GM19351 (cell line): ENCODE measurements at regions not wholly inside any gene's neighbourhood (a gene's known extent, or its start where the extent isn't known, plus 50 kb on each side); places are given as distances from the start of the nearest gene placed in this dataset.

ENCODE experiments used
- ATAC-seq: cut with Tn5 transposase; IDR thresholded peaks from one replicate; pipeline ENCODE4 v1.9.1; 2021; ENCODE audit warnings: mild to moderate bottlenecking, moderate library complexity; ENCODE audit not compliant: unreplicated experiment

- ATAC-seq: no peak
These were observed 209.7 kb upstream of the KLF4 start for GRCh38 chr9:107699231-107699630.

- ATAC-seq: no peak
These were observed 209.2 kb upstream of the KLF4 start for GRCh38 chr9:107698779-107699178.

- ATAC-seq: no peak
These were observed 206.7 kb upstream of the KLF4 start for GRCh38 chr9:107696302-107696701.

- ATAC-seq: no peak
These were observed 204.8 kb upstream of the KLF4 start for GRCh38 chr9:107694390-107694789.

GRCh38 chr9:107693625-107694326 is 204.2 kb upstream of the KLF4 start:
- ATAC-seq: no peak

- ATAC-seq: no peak
These were observed 202.1 kb upstream of the KLF4 start for GRCh38 chr9:107691664-107692063.

- ATAC-seq: no peak
These were observed 200.5 kb upstream of the KLF4 start for GRCh38 chr9:107690021-107690420.

- ATAC-seq: no peak
These were observed 199.2 kb upstream of the KLF4 start for GRCh38 chr9:107688728-107689127.

GRCh38 chr9:107685901-107686300 is 196.3 kb upstream of the KLF4 start:
- no peak for ATAC-seq

- no peak for ATAC-seq
These were observed 195.8 kb upstream of the KLF4 start for GRCh38 chr9:107685376-107685775.

- no peak for ATAC-seq
These were observed 194.7 kb upstream of the KLF4 start for GRCh38 chr9:107684224-107684623.

- no peak for ATAC-seq
These were observed 194.0 kb upstream of the KLF4 start for GRCh38 chr9:107683566-107683965.

- no peak for ATAC-seq
These were observed 192.4 kb upstream of the KLF4 start for GRCh38 chr9:107681988-107682387.

GRCh38 chr9:107675351-107676259 is 186.0 kb upstream of the KLF4 start:
- no peak for ATAC-seq

- ATAC-seq: no peak
These were observed 185.2 kb upstream of the KLF4 start for GRCh38 chr9:107674721-107675277.

- ATAC-seq: no peak
These were observed 184.5 kb upstream of the KLF4 start for GRCh38 chr9:107673861-107674720.

GRCh38 chr9:107671588-107671987 is 182.0 kb upstream of the KLF4 start:
- no peak for ATAC-seq

GRCh38 chr9:107669422-107669821 is 179.9 kb upstream of the KLF4 start:
- ATAC-seq: no peak

GRCh38 chr9:107667231-107668070 is 177.9 kb upstream of the KLF4 start:
- no peak for ATAC-seq

GRCh38 chr9:107665057-107665456 is 175.5 kb upstream of the KLF4 start:
- no peak for ATAC-seq
